ENCODE measurements at regions not wholly inside any gene's neighbourhood (a gene's known extent, or its start where the extent isn't known, plus 50 kb on each side); places are given as distances from the start of the nearest gene placed in this dataset.

DNA sequence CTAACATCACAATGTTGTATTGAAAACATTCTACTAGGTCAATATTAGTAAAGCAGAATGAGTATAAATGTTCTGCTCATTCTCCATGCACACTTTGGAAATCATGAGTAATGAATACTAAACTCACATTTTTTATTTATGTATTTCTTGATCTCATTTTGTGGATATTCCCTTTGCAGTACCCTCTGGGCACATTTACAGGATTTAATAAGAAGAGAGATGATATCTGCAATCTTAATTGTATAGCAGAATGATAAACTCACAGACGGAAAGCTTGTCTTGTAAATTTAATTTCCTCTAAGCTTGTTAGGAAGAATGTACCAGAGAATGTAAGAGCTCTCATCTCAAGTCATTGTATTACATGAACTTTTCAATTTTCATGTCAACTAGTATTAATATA lies 1279.7 kb downstream of the PCDH7 start:
- no peak for DNase-seq (ENCODE audit: low spot score)
- intact Hi-C loops (cut with DNase I), result no loop called here

DNA sequence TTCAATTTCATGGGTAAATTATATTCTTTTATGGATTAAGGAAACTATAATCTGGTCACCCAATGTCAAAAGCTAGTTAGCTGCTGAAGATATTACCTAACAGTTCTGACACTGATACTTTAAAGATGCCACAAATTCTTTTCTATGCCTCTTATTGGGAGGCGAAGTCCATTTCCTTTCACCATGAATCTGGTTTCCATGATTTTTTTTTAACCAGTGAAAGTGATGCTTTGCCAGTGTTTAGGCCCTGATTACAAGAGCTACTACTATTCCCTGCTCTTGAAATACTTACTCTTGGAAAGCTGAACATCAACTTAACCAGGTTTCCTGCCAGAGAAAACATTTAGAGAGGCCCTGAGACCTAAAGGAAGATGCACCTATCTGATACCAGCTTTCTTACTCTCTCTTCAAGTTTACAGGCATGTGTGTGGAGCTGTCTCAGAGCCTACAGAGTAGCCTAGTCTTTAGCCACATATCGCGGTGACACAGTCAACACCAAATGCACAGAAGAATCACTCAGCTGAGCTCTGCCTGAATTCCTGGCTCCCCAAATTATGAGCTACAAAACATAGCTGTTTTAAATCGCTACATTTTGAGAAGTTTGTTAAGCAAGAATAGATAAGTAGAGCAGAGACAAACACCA lies 1280.8 kb downstream of the PCDH7 start:
- DNase-seq (ENCODE audit: low spot score), result no peak
- intact Hi-C loops (cut with DNase I), result no loop called here

- DNase-seq (ENCODE audit: low spot score), result no peak
- intact Hi-C loops (cut with DNase I), result no loop called here
Measured at GRCh38 chr4:32002037-32002747, 1282.0 kb downstream of the PCDH7 start.

GRCh38 chr4:32003548-32003947 lies 1283.4 kb downstream of the PCDH7 start:
- DNase-seq (ENCODE audit: low spot score), result no peak
- intact Hi-C loops (cut with DNase I), result no loop called here

DNA sequence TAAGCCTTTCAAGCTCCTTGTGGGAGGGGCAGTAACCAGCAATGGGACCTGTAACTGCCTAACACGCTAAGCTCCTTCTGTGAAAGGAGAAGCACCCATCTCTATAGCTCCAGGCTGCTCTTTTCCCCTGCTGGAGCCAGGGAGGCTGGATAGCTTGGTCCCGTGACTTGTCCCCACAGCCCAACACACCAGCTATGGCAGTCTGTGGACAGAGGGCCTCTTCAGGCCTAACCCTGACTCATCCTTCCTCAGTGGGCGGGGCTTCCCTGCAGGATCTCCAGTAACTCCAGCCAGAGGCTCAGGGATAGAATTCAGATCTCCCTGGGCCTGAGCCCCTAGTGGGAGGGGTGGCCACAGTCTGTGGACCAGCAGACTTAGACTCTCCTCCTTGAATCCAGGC lies 1290.1 kb downstream of the PCDH7 start:
- intact Hi-C loops (cut with DNase I), result no loop called here
- DNase-seq (ENCODE audit: low spot score), result no peak

DNA sequence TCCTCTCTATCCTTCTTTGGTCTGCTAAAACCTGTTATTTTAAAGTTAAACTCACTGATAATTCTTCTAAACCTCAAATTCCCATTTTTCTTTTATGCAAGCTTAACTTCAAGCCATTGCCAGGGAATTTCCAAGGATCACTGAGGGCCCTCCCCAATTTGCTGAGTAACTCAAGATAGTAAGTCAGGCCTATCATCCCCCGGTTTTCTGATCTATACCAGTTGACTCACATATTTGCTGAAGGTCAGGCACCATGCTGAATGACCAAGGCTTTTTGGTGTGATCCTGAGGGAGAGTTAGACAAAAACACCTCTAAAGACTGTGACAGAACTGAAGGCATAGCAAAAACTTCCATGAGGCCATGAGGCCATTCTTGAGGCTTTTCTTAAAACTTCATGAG lies 1301.9 kb downstream of the PCDH7 start:
- intact Hi-C loops (cut with DNase I), result no loop called here
- no peak for DNase-seq (ENCODE audit: low spot score)

- intact Hi-C loops (cut with DNase I), result no loop called here
- DNase-seq (ENCODE audit: low spot score), result no peak
Measured at GRCh38 chr4:32025851-32026459, 1305.8 kb downstream of the PCDH7 start.

DNA sequence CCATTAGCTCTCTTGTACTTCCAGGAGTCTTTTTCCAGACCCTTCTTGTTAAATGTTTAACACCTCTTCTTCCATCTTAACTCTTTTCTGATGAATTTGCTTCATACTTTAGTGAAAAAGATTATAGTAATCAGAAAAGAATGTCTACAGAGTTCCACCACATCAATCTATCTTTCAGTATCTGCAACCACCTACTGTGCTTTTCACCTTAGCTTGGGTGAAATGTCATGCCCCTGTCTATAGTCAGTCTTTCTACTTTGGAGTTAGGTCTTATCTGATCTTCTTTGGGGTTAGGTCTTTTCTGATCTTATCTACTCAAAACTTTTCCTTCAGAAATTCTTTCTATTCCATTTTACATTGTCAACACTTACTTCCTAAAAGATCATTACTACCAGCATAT lies 1310.2 kb downstream of the PCDH7 start:
- DNase-seq (ENCODE audit: low spot score), result no peak
- intact Hi-C loops (cut with DNase I), result no loop called here

DNA sequence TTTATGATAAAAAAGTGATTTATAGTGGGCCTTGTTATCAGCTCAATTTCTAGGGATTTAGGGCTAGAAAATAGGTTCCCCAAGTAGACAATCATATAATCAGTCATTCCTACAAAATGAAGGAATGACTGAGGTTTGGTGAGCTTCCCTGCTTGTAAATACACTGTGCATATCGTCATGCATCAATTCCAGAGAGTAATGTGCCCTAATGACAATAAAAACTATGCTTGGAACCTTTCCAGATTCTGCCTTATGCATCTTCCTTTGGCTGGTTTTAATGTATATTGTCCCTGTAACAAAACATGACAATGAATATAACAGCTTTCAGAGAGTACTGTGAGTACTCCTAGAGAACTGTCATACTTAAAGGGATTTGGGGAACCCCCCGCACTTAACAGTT lies 1310.9 kb downstream of the PCDH7 start:
- intact Hi-C loops (cut with DNase I), result no loop called here
- DNase-seq (ENCODE audit: low spot score), result no peak

DNA sequence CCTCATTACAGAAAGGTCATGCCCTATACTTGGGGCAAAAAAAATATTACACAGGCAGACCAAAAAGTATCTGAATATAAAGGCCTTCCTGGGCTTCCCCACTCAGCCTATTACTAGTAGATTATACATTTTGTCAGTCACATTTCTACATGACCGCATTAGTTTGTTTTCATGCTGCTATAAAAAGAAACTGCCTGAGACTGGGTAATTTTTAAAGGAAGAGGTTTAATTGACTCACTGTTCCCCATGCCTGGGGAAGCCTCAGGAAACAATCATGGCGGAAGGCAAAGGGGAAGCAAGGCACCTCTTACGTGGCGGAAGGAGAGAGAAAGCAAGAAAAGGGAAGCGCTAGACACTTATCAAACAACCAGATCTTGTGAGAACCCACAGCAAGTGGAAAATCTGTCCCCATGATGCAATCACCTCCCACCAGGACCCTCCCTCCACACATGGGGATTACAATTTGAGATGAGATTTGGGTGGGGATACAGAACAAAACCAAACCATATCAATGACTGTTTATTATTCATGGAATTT lies 1312.0 kb downstream of the PCDH7 start:
- intact Hi-C loops (cut with DNase I), result no loop called here
- DNase-seq (ENCODE audit: low spot score), result no peak

- DNase-seq (ENCODE audit: low spot score), result no peak
- intact Hi-C loops (cut with DNase I), result no loop called here
Measured at GRCh38 chr4:32037399-32037798, 1317.2 kb downstream of the PCDH7 start.

- intact Hi-C loops (cut with DNase I), result no loop called here
- DNase-seq (ENCODE audit: low spot score), result no peak
Measured at GRCh38 chr4:32042486-32043247, 1322.5 kb downstream of the PCDH7 start.

- no peak for DNase-seq (ENCODE audit: low spot score)
- intact Hi-C loops (cut with DNase I), result no loop called here
Measured at GRCh38 chr4:32043248-32043633, 1323.1 kb downstream of the PCDH7 start.

DNA sequence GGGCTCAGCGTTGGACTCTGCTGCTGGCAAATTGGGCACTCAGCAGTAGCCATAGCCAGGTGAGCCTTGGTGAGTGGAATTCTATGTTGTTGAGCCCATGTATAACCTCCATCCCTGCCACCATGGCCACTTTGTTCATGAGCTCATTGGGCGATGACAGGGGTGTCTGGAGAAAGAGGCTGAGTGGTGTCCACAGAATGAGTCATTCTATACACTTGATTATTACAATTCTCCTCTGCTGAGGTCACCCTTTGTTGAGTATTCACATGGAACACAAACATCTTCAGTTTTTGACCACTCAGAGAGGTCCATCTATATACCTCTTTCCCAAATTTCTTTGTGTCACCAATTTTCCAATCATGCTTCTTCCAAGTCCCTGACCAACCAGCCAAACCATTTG lies 1341.7 kb downstream of the PCDH7 start:
- no peak for DNase-seq (ENCODE audit: low spot score)
- intact Hi-C loops (cut with DNase I), result no loop called here

DNA sequence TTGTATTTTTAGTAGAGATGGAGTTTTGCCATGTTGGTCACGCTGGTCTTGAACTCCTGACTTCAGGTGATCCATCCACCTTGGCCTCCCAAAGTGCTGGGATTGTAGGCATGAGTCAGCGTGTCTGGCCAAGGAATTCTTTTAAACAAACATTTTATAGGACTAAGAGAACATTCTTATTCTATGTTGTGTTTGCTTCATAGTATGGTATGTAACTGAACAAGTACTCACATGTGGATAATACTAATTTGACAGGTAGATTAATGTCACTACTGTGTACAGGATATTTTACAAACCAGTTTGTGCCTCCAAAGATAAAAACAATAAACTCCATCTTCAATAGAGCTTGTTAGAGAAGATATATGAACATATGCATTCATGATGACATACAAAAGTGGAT lies 1353.4 kb downstream of the PCDH7 start:
- no peak for DNase-seq (ENCODE audit: low spot score)
- intact Hi-C loops (cut with DNase I), result no loop called here

GRCh38 chr4:32087211-32087610 lies 1367.0 kb downstream of the PCDH7 start:
- intact Hi-C loops (cut with DNase I), result no loop called here
- DNase-seq (ENCODE audit: low spot score), result no peak

GRCh38 chr4:32094987-32095386 lies 1374.8 kb downstream of the PCDH7 start:
- intact Hi-C loops (cut with DNase I), result no loop called here
- no peak for DNase-seq (ENCODE audit: low spot score)

- DNase-seq (ENCODE audit: low spot score), result no peak
- intact Hi-C loops (cut with DNase I), result no loop called here
Measured at GRCh38 chr4:32102896-32103295, 1382.7 kb downstream of the PCDH7 start.

- no peak for DNase-seq (ENCODE audit: low spot score)
- intact Hi-C loops (cut with DNase I), result no loop called here
Measured at GRCh38 chr4:32106767-32107166, 1386.6 kb downstream of the PCDH7 start.

- intact Hi-C loops (cut with DNase I), result no loop called here
- DNase-seq (ENCODE audit: low spot score), result no peak
Measured at GRCh38 chr4:32112891-32113290, 1392.7 kb downstream of the PCDH7 start.

Data from cardiac septum (tissue), 1 donor.